Cardiac muscle cell (in vitro differentiated cells and primary cell): ENCODE measurements at regions not wholly inside any gene's neighbourhood (a gene's known extent, or its start where the extent isn't known, plus 50 kb on each side); places are given as distances from the start of the nearest gene placed in this dataset.
"Not testable (repeated sequence)": the region's sequence is repeated elsewhere in the genome, so short reads cannot be mapped to it uniquely, and the experiment has no call there.

Experiments used
- DNase-seq, 2 donors: peaks; one replicate each; pipeline versions ENCODE4 v3.0.0 to v3.0.0-alpha.2; 2010 to 2017; ENCODE audit warnings: low read depth in 1 of 2, low spot score in 1 of 2
- H3K27ac ChIP-seq: fragments of 200-600 bp; sonication (generic); 2 replicates; pipeline ENCODE4 v1.5.1; 2016
- H3K27me3 ChIP-seq: fragments of 200-600 bp; sonication (generic); 2 replicates; pipeline ENCODE4 v1.6.0; 2016; ENCODE audit warnings: control low read depth
- H3K36me3 ChIP-seq: fragments of 200-600 bp; sonication (generic); 2 replicates; pipeline ENCODE4 v1.5.1; 2016; ENCODE audit warnings: control low read depth
- H3K4me1 ChIP-seq: fragments of 200-600 bp; sonication (generic); 2 replicates; pipeline ENCODE4 v1.8.1; 2017; ENCODE audit warnings: low read depth, mild to moderate bottlenecking, mixed run types
- H3K4me3 ChIP-seq: fragments of 200-600 bp; sonication (generic); 2 replicates; pipeline ENCODE4 v1.5.1; 2016; ENCODE audit warnings: mild to moderate bottlenecking
- H3K9me3 ChIP-seq: fragments of 200-600 bp; sonication (generic); 2 replicates; pipeline ENCODE4 v1.5.1; 2017; ENCODE audit warnings: low read depth, mild to moderate bottlenecking, control low read depth
- CTCF ChIP-seq: IDR thresholded peaks from 2 replicates; pipeline ENCODE4 v1.5.1; 2012; ENCODE audit warnings: low read depth, mild to moderate bottlenecking, low read length

- no peaks in the 10 kb centered on the region for H3K4me1 ChIP-seq
- no peak overlapping the region for H3K4me3 ChIP-seq
- no peak overlapping the region for H3K27ac ChIP-seq
- DNase-seq: no peak
- no peaks in the 10 kb centered on the region for H3K9me3 ChIP-seq
- no peaks in the 10 kb centered on the region for H3K27me3 ChIP-seq
- TF ChIP-seq CTCF: no peak
- H3K36me3 ChIP-seq: no peaks in the 10 kb centered on the region
Observed at GRCh38 chr11:39571081-39571480, 1888.4 kb downstream of the LRRC4C start.

- Histone ChIP-seq H3K4me1 (no peaks in the 10 kb centered on the region), H3K27me3 (no peaks in the 10 kb centered on the region), H3K27ac (no peak overlapping the region), H3K36me3 (no peaks in the 10 kb centered on the region), H3K4me3 (no peak overlapping the region), H3K9me3 (no peaks in the 10 kb centered on the region)
- TF ChIP-seq CTCF: no peak
- no peak for DNase-seq
Observed at GRCh38 chr11:39570526-39570925, 1888.9 kb downstream of the LRRC4C start.

- no peak for TF ChIP-seq CTCF
- DNase-seq: no peak
- Histone ChIP-seq H3K9me3 (no peaks in the 10 kb centered on the region), H3K4me1 (no peaks in the 10 kb centered on the region), H3K27me3 (no peaks in the 10 kb centered on the region), H3K4me3 (no peak overlapping the region), H3K27ac (no peak overlapping the region), H3K36me3 (no peaks in the 10 kb centered on the region)
Observed at GRCh38 chr11:39569789-39570188, 1889.7 kb downstream of the LRRC4C start.

GRCh38 chr11:39542460-39542859, 1917.0 kb downstream of the LRRC4C start:
- Histone ChIP-seq H3K27ac (no peak overlapping the region), H3K36me3 (no peaks in the 10 kb centered on the region), H3K27me3 (no peaks in the 10 kb centered on the region), H3K4me3 (no peak overlapping the region), H3K9me3 (no peaks in the 10 kb centered on the region), H3K4me1 (no peaks in the 10 kb centered on the region)
- no peak for DNase-seq
- TF ChIP-seq CTCF: no peak

- DNase-seq: no peak
- H3K4me3 ChIP-seq: no peak overlapping the region
Observed at GRCh38 chr11:39541945-39542351, 1917.5 kb downstream of the LRRC4C start.

GRCh38 chr11:39536323-39536722, 1923.1 kb downstream of the LRRC4C start:
- H3K4me3 ChIP-seq, H3K27me3 ChIP-seq, H3K9me3 ChIP-seq, H3K27ac ChIP-seq, DNase-seq, H3K4me1 ChIP-seq, H3K36me3 ChIP-seq: not testable (repeated sequence)

More at GRCh38 chr11:39541945-39542351, 1917.5 kb downstream of the LRRC4C start:
- no peak for TF ChIP-seq CTCF
- Histone ChIP-seq H3K9me3 (no peaks in the 10 kb centered on the region), H3K27ac (no peak overlapping the region), H3K4me1 (no peaks in the 10 kb centered on the region), H3K27me3 (no peaks in the 10 kb centered on the region), H3K36me3 (no peaks in the 10 kb centered on the region)
